H7 (cell line): ENCODE measurements at regions not wholly inside any gene's neighbourhood (a gene's known extent, or its start where the extent isn't known, plus 50 kb on each side); places are given as distances from the start of the nearest gene placed in this dataset.

Source experiments
- DNase-seq: peaks from one replicate; pipeline ENCODE4 v3.0.0; 2012
- H3K27me3 ChIP-seq: 2 replicates; pipeline ENCODE4 v1.6.0; 2011; ENCODE audit warnings: mild to moderate bottlenecking, low read length; ENCODE audit not compliant: control insufficient read depth, insufficient read depth
- H3K36me3 ChIP-seq: replicated peaks from 2 replicates; pipeline ENCODE4 v1.5.1; 2011; ENCODE audit warnings: low read length; ENCODE audit not compliant: control insufficient read depth, insufficient read depth
- H3K4me3 ChIP-seq: 2 replicates; pipeline ENCODE4 v1.5.1; 2011; ENCODE audit warnings: low read depth, mild to moderate bottlenecking, control low read depth, low read length, moderate library complexity; ENCODE audit not compliant: insufficient read depth

- DNase-seq: no peak
- Histone ChIP-seq H3K4me3 (no peak overlapping the region), H3K27me3 (no peaks in the 10 kb centered on the region), H3K36me3 (no peaks in the 10 kb centered on the region)
Observed at GRCh38 chr13:67614579-67614978, 384.4 kb upstream of the PCDH9 start.

- no peak overlapping the region for H3K4me3 ChIP-seq
- no peaks in the 10 kb centered on the region for H3K36me3 ChIP-seq
- no peaks in the 10 kb centered on the region for H3K27me3 ChIP-seq
- DNase-seq: no peak
Observed at GRCh38 chr13:67614013-67614412, 383.9 kb upstream of the PCDH9 start.

- Histone ChIP-seq H3K27me3 (no peaks in the 10 kb centered on the region), H3K36me3 (no peaks in the 10 kb centered on the region), H3K4me3 (no peak overlapping the region)
- DNase-seq: no peak
Observed at GRCh38 chr13:67588607-67589006, 358.5 kb upstream of the PCDH9 start.

GRCh38 chr13:67577361-67577760, 347.2 kb upstream of the PCDH9 start:
- no peak for DNase-seq

GRCh38 chr13:67574320-67575233, 344.4 kb upstream of the PCDH9 start:
- no peaks in the 10 kb centered on the region for H3K27me3 ChIP-seq
- no peak for DNase-seq
- no peak overlapping the region for H3K4me3 ChIP-seq
- no peaks in the 10 kb centered on the region for H3K36me3 ChIP-seq

More at GRCh38 chr13:67577361-67577760, 347.2 kb upstream of the PCDH9 start:
- Histone ChIP-seq H3K27me3 (no peaks in the 10 kb centered on the region), H3K4me3 (no peak overlapping the region), H3K36me3 (no peaks in the 10 kb centered on the region)

- H3K4me3 ChIP-seq: no peak overlapping the region
- no peak for DNase-seq
Observed at GRCh38 chr13:67568205-67568604, 338.1 kb upstream of the PCDH9 start.

GRCh38 chr13:67557642-67558241, 327.6 kb upstream of the PCDH9 start:
- no peak for DNase-seq
- no peaks in the 10 kb centered on the region for H3K27me3 ChIP-seq
- no peak overlapping the region for H3K4me3 ChIP-seq
- H3K36me3 ChIP-seq: no peaks in the 10 kb centered on the region

More at GRCh38 chr13:67568205-67568604, 338.1 kb upstream of the PCDH9 start:
- H3K36me3 ChIP-seq: no peaks in the 10 kb centered on the region
- no peaks in the 10 kb centered on the region for H3K27me3 ChIP-seq

GRCh38 chr13:67557118-67557517, 327.0 kb upstream of the PCDH9 start:
- Histone ChIP-seq H3K27me3 (no peaks in the 10 kb centered on the region), H3K4me3 (no peak overlapping the region), H3K36me3 (no peaks in the 10 kb centered on the region)
- no peak for DNase-seq

GRCh38 chr13:67554746-67555452, 324.8 kb upstream of the PCDH9 start:
- Histone ChIP-seq H3K4me3 (no peak overlapping the region), H3K27me3 (no peaks in the 10 kb centered on the region), H3K36me3 (no peaks in the 10 kb centered on the region)
- no peak for DNase-seq

- Histone ChIP-seq H3K27me3 (no peaks in the 10 kb centered on the region), H3K4me3 (no peak overlapping the region), H3K36me3 (no peaks in the 10 kb centered on the region)
- no peak for DNase-seq
Observed at GRCh38 chr13:67554286-67554685, 324.1 kb upstream of the PCDH9 start.

GRCh38 chr13:67549331-67549730, 319.2 kb upstream of the PCDH9 start:
- no peak overlapping the region for H3K4me3 ChIP-seq
- DNase-seq: no peak
- no peaks in the 10 kb centered on the region for H3K36me3 ChIP-seq
- H3K27me3 ChIP-seq: no peaks in the 10 kb centered on the region

GRCh38 chr13:67538906-67539305, 308.8 kb upstream of the PCDH9 start:
- no peak overlapping the region for H3K4me3 ChIP-seq
- no peaks in the 10 kb centered on the region for H3K27me3 ChIP-seq
- DNase-seq: no peak

GRCh38 chr13:67520886-67521285, 290.8 kb upstream of the PCDH9 start:
- Histone ChIP-seq H3K27me3 (no peaks in the 10 kb centered on the region), H3K36me3 (no peaks in the 10 kb centered on the region), H3K4me3 (no peak overlapping the region)
- no peak for DNase-seq

More at GRCh38 chr13:67538906-67539305, 308.8 kb upstream of the PCDH9 start:
- no peaks in the 10 kb centered on the region for H3K36me3 ChIP-seq

GRCh38 chr13:67519356-67519755, 289.2 kb upstream of the PCDH9 start:
- Histone ChIP-seq H3K36me3 (no peaks in the 10 kb centered on the region), H3K4me3 (no peak overlapping the region), H3K27me3 (no peaks in the 10 kb centered on the region)
- no peak for DNase-seq

- Histone ChIP-seq H3K27me3 (no peaks in the 10 kb centered on the region), H3K4me3 (no peak overlapping the region), H3K36me3 (no peaks in the 10 kb centered on the region)
- peak; percentile 5 for DNase-seq
Observed at GRCh38 chr13:67518785-67519184, 288.6 kb upstream of the PCDH9 start.
